Tibial artery (tissue), 4 donors: ENCODE measurements at regions not wholly inside any gene's neighbourhood (a gene's known extent, or its start where the extent isn't known, plus 50 kb on each side); places are given as distances from the start of the nearest gene placed in this dataset.
"Not testable (repeated sequence)": the region's sequence is repeated elsewhere in the genome, so short reads cannot be mapped to it uniquely, and the experiment has no call there.

Experiments used
- DNase-seq, 2 donors: peaks; one replicate each; pipeline ENCODE4 v3.0.0-alpha.2; 2019
- H3K27ac ChIP-seq, 2 donors: fragments of 200-600 bp; sonication (generic) in 1 of 2; 1 replicate in 1 of 2; 2 replicates in 1 of 2; pipeline ENCODE4 v1.5.1; 2018 to 2019; ENCODE audit warnings: mild to moderate bottlenecking in 1 of 2
- H3K27me3 ChIP-seq, 2 donors: fragments of 200-600 bp; sonication (generic) in 1 of 2; one replicate each; pipeline versions ENCODE4 v1.5.1 to v1.6.0; 2016 to 2019
- H3K36me3 ChIP-seq, 3 donors: fragments of 200-600 bp; sonication (generic) in 2 of 3; one replicate each; pipeline ENCODE4 v1.5.1; 2016 to 2019; ENCODE audit warnings: mild to moderate bottlenecking in 2 of 3
- H3K4me1 ChIP-seq, 4 donors: fragments of 200-600 bp; sonication (generic) in 2 of 4; 1 replicate in 3 of 4; 2 replicates in 1 of 4; pipeline ENCODE4 v1.5.1; 2016 to 2019
- H3K4me3 ChIP-seq, 2 donors: fragments of 200-600 bp; sonication (generic) in 1 of 2; 1 replicate in 1 of 2; 2 replicates in 1 of 2; pipeline ENCODE4 v1.5.1; 2018 to 2019; ENCODE audit warnings: mild to moderate bottlenecking in 2 of 2
- H3K9me3 ChIP-seq, 3 donors: fragments of 200-600 bp; sonication (generic) in 1 of 3; one replicate each; pipeline ENCODE4 v1.5.1; 2016 to 2019
- intact Hi-C: fragments of 100-400 bp; cut with DNase I; formaldehyde crosslinking; loops from one replicate; pipeline ENCODE4 v1.15.0; 2023; ENCODE audit warnings: low total_unique reads
- TF ChIP-seq, protein P1 (sequence below), 2 experiments: fragments of 200-600 bp in 1 of 2; fragments of 450-650 bp in 1 of 2; IDR thresholded peaks; one replicate each; pipeline ENCODE4 v1.5.1; 2017 to 2019; ENCODE audit warnings: antibody characterized with exemption in 2 of 2, mild to moderate bottlenecking in 1 of 2, moderate library complexity in 1 of 2

GRCh38 chr13:40351537-40352379 is 314.7 kb downstream of the FOXO1 start:
- Histone ChIP-seq H3K36me3 (no peaks in the 10 kb centered on the region), H3K27ac (peak overlapping the region in 1 of 2 donors; percentile 32), H3K27me3 (no peaks in the 10 kb centered on the region), H3K4me3 (no peak overlapping the region), H3K4me1 (peaks cover 0 to 5% (median 0%) of the 10 kb centered on the region in 4 donors), H3K9me3 (no peaks in the 10 kb centered on the region)
- TF ChIP-seq, protein P1, sequence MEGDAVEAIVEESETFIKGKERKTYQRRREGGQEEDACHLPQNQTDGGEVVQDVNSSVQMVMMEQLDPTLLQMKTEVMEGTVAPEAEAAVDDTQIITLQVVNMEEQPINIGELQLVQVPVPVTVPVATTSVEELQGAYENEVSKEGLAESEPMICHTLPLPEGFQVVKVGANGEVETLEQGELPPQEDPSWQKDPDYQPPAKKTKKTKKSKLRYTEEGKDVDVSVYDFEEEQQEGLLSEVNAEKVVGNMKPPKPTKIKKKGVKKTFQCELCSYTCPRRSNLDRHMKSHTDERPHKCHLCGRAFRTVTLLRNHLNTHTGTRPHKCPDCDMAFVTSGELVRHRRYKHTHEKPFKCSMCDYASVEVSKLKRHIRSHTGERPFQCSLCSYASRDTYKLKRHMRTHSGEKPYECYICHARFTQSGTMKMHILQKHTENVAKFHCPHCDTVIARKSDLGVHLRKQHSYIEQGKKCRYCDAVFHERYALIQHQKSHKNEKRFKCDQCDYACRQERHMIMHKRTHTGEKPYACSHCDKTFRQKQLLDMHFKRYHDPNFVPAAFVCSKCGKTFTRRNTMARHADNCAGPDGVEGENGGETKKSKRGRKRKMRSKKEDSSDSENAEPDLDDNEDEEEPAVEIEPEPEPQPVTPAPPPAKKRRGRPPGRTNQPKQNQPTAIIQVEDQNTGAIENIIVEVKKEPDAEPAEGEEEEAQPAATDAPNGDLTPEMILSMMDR (IDR thresholded peaks at IDR 0.05) = no peak
- intact Hi-C loops = no loop called here
- no peak for DNase-seq

DNA sequence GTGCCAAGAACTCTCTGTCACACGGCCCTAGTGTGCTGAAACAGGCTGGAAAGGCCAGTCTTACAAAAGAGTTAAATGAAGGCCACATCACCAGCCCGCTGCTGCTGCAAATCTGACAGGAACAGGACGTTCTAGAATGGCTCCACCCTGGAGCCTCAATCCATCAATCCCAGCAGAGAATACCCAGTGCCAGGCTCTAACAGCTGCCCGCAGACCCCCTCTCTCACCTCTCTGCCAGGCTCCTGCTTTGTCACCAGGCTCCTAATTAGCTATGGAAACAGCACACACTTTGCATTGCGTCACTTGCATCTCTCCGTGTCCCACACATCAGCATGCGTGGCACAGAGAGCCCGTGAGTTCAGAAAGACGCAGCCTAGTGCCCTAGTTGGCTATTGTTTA is 314.1 kb downstream of the FOXO1 start:
- peak in 1 of 2 donors; percentile 51 for DNase-seq
- Histone ChIP-seq H3K27me3 (no peaks in the 10 kb centered on the region), H3K9me3 (no peaks in the 10 kb centered on the region), H3K36me3 (no peaks in the 10 kb centered on the region), H3K4me3 (no peak overlapping the region), H3K27ac (peak overlapping the region in 1 of 2 donors; percentile 32), H3K4me1 (peaks cover 0 to 5% (median 0%) of the 10 kb centered on the region in 4 donors)
- intact Hi-C loops = no loop called here
- TF ChIP-seq, protein P1 (IDR thresholded peaks at IDR 0.05) = no peak

DNA sequence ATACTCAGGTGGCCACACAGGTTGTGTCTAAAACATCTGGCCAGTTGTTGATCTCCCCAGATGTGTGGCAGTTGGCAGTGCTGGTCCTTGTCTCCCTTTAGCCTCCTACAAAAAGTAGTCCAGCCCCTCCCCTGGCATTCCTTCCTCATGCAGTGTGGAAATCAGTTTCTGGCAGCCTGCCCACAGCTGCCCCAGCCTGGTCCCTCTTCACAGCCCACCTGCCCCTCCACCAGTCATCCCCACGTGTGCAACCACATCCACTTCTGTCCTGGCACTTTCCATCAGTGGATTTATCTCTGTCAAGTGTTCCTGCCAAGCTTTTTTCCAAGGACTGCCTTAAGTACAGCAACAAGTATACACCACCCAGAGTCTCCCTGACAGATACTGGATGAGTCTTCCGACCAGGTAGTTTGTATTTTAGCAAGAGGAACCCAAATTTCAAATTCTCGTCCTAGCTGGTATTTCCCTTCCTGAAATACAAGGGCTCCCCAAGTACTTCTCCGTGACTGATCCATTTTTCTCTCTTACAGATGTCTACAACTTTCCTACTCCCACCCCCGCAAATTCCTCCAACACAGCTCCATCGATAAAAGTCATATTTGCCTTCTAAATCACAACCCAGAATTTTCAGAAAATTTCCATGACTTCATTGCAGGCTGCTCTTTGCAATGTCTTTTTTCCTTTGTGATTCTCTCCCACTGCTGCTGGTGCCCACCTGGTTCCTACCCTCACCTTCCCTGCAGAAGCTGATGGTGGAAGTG is 313.5 kb downstream of the FOXO1 start:
- Histone ChIP-seq H3K4me3 (no peak overlapping the region), H3K4me1 (peaks cover 0 to 5% (median 0%) of the 10 kb centered on the region in 4 donors), H3K27ac (peak overlapping the region in 1 of 2 donors; percentile 32), H3K9me3 (no peaks in the 10 kb centered on the region), H3K36me3 (no peaks in the 10 kb centered on the region), H3K27me3 (no peaks in the 10 kb centered on the region)
- TF ChIP-seq, protein P1 (IDR thresholded peaks at IDR 0.05) = no peak
- intact Hi-C loops = no loop called here
- no peak for DNase-seq

DNA sequence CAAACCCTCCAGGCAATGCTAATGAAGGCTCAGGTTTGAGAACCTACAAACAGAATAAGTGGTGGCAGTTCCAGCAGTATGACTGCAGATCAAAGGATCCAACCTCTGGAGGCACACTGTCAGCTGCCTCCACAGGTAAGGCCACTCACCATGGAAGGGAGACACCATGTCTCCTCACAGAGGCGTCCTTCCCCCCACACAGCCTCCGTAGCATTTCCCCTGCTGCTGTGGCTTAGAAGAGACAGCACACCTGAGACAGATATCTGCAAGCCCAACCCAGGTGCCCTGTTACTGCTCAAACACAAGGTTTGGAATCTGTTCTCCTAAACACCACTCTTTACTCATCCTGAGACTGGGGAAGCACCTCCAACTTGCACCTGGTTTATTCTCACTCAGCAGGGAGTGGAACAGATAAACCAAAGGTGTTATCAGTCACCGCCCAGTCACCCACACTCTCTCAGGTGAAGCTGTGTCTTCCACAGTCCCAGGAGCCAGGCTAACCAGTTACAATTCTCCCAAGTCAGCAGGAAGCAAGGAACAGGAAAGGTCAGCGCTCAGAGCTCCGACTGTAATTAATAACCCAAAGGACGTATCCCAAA is 311.2 kb downstream of the FOXO1 start:
- intact Hi-C loops = no loop called here
- H3K4me3 ChIP-seq = no peak overlapping the region
- TF ChIP-seq, protein P1 (IDR thresholded peaks at IDR 0.05) = no peak
- H3K27ac ChIP-seq = no peak overlapping the region
- no peaks in the 10 kb centered on the region for H3K36me3 ChIP-seq
- no peaks in the 10 kb centered on the region for H3K27me3 ChIP-seq
- no peaks in the 10 kb centered on the region for H3K9me3 ChIP-seq
- DNase-seq = no peak
- H3K4me1 ChIP-seq = peaks cover 0 to 5% (median 0%) of the 10 kb centered on the region in 4 donors

DNA sequence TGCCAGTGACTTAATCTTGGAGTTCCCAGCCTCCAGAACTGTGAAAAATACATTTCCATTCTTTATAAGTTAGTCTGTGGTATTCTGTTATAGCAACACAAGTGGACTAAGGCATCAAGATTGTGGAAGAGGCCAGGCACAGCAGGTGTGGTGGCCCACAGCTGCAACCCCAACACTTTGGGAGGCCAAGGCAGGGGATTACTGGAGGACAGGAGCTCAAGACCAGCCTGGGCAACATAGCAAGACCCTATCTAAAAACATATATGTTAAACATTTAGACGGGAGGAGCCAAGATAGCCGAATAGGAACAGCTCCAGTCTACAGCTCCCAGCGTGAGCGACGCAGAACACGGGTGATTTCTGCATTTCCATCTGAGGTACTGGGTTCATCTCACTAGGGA is 310.4 kb downstream of the FOXO1 start:
- TF ChIP-seq, protein P1 (IDR thresholded peaks at IDR 0.05) = no peak
- intact Hi-C loops = no loop called here

DNA sequence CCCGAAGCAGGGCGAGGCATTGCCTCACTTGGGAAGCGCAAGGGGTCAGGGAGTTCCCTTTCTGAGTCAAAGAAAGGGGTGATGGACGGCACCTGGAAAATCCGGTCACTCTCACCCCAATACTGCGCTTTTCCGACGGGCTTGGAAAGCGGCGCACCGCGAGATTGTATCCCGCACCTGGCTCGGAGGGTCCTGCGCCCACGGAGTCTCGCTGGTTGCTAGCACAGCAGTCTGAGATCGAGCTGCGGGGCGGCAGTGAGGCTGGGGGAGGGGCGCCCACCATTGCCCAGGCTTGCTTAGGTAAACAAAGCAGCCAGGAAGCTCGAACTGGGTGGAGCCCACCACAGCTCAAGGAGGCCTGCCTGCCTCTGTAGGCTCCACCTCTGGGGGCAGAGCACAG is 310.0 kb downstream of the FOXO1 start:
- intact Hi-C loops, H3K9me3 ChIP-seq, H3K4me1 ChIP-seq, H3K36me3 ChIP-seq, DNase-seq, H3K4me3 ChIP-seq, H3K27ac ChIP-seq, H3K27me3 ChIP-seq: not testable (repeated sequence)

More for the DNA sequence above, 310.4 kb downstream of the FOXO1 start:
- no peak overlapping the region for H3K4me3 ChIP-seq
- H3K27ac ChIP-seq = no peak overlapping the region
- no peaks in the 10 kb centered on the region for H3K9me3 ChIP-seq
- no peaks in the 10 kb centered on the region for H3K27me3 ChIP-seq
- H3K36me3 ChIP-seq = no peaks in the 10 kb centered on the region
- no peak for DNase-seq
- peaks cover 0 to 5% (median 0%) of the 10 kb centered on the region in 4 donors for H3K4me1 ChIP-seq
